Activated CD8-positive, alpha-beta T cell treated with anti-CD3 and anti-CD28 coated beads for 36 hours (primary cell): ENCODE measurements at regions not wholly inside any gene's neighbourhood (a gene's known extent, or its start where the extent isn't known, plus 50 kb on each side); places are given as distances from the start of the nearest gene placed in this dataset.

Experiments used
- ATAC-seq: fragments of 200-7000 bp; cut with Tn5 transposase; one replicate; pipeline ENCODE4 v1.10.0; 2021; ENCODE audit warnings: mild to moderate bottlenecking, moderate library complexity
- CTCF ChIA-PET: fragments of 350-600 bp; sonication (Branson Sonifier 250); formaldehyde crosslinking; loops from one replicate; lab custom pipeline; 2021; ENCODE audit warnings: antibody characterized with exemption; lab: Charles Lee
- POLR2A ChIA-PET: fragments of 350-600 bp; sonication (Branson Sonifier 250); formaldehyde crosslinking; loops from one replicate; lab custom pipeline; 2021; ENCODE audit warnings: antibody characterized with exemption; lab: Charles Lee
- DNase-seq: peaks from one replicate; pipeline ENCODE4 v3.0.0-alpha.2; 2020
- H3K27ac Mint-ChIP-seq: one replicate; pipeline ENCODE4 v1.8.0; 2021; ENCODE audit warnings: mild to moderate bottlenecking, mixed read lengths
- H3K27me3 Mint-ChIP-seq: one replicate; pipeline ENCODE4 v1.8.0; 2021; ENCODE audit warnings: mixed read lengths
- H3K36me3 Mint-ChIP-seq: one replicate; pipeline ENCODE4 v1.8.0; 2021; ENCODE audit warnings: low read depth, mixed read lengths
- H3K4me1 Mint-ChIP-seq: one replicate; pipeline ENCODE4 v1.8.0; 2021; ENCODE audit warnings: low read depth, mixed read lengths
- H3K4me3 Mint-ChIP-seq: one replicate; pipeline ENCODE4 v1.8.0; 2021; ENCODE audit warnings: mild to moderate bottlenecking, moderate library complexity, mixed read lengths
- H3K9me3 Mint-ChIP-seq: one replicate; pipeline ENCODE4 v1.8.0; 2021; ENCODE audit warnings: mixed read lengths
- CTCF ChIP-seq: fragments of 200-600 bp; IDR thresholded peaks from one replicate; pipeline ENCODE4 v1.8.0; 2022; ENCODE audit warnings: antibody characterized with exemption, mild to moderate bottlenecking
- intact Hi-C: fragments of 100-400 bp; cut with micrococcal nuclease; formaldehyde crosslinking; loops from one replicate; pipeline ENCODE4 v1.10.0; 2022

GRCh38 chr13:88042489-88042888 is 371.3 kb downstream of the SLITRK5 start:
- H3K27ac Mint-ChIP-seq, result no peak overlapping the region
- no peaks in the 10 kb centered on the region for H3K36me3 Mint-ChIP-seq
- POLR2A ChIA-PET, result no interaction called here
- no peak for TF ChIP-seq CTCF
- no peaks in the 10 kb centered on the region for H3K9me3 Mint-ChIP-seq
- DNase-seq (no peak), ATAC-seq (no peak)
- H3K4me3 Mint-ChIP-seq, result no peak overlapping the region
- intact Hi-C loops, result no loop called here
- H3K27me3 Mint-ChIP-seq, result no peaks in the 10 kb centered on the region
- no peaks in the 10 kb centered on the region for H3K4me1 Mint-ChIP-seq
- CTCF ChIA-PET, result interaction anchor here (1.7 kb wide), 1 partner anchor 10 kb away, joined by 5 read pairs; no protein-coding TSS in a partner anchor

- intact Hi-C loops, result no loop called here
- H3K4me1 Mint-ChIP-seq, result no peaks in the 10 kb centered on the region
- no peak for DNase-seq
- TF ChIP-seq CTCF, result no peak
- ATAC-seq, result no peak
- no peaks in the 10 kb centered on the region for H3K36me3 Mint-ChIP-seq
- CTCF ChIA-PET, result interaction anchor here (1.2 kb wide), 1 partner anchor 9 kb away, joined by 5 read pairs; no protein-coding TSS in a partner anchor
- no peaks in the 10 kb centered on the region for H3K27me3 Mint-ChIP-seq
- H3K4me3 Mint-ChIP-seq, result no peak overlapping the region
- H3K27ac Mint-ChIP-seq, result no peak overlapping the region
- H3K9me3 Mint-ChIP-seq, result peaks cover 4% of the 10 kb centered on the region
- POLR2A ChIA-PET, result no interaction called here
Observed at GRCh38 chr13:88051746-88052482, 380.7 kb downstream of the SLITRK5 start.

GRCh38 chr13:88063741-88064140 is 392.6 kb downstream of the SLITRK5 start:
- Mint-ChIP-seq H3K36me3 (no peaks in the 10 kb centered on the region), H3K4me3 (no peak overlapping the region), H3K9me3 (no peaks in the 10 kb centered on the region), H3K27ac (no peak overlapping the region), H3K27me3 (no peaks in the 10 kb centered on the region), H3K4me1 (no peaks in the 10 kb centered on the region)
- POLR2A ChIA-PET, result no interaction called here
- TF ChIP-seq CTCF, result no peak
- intact Hi-C loops, result no loop called here
- ATAC-seq (no peak), DNase-seq (no peak)
- CTCF ChIA-PET, result no interaction called here

GRCh38 chr13:88066847-88067246 is 395.7 kb downstream of the SLITRK5 start:
- no peaks in the 10 kb centered on the region for H3K4me1 Mint-ChIP-seq
- H3K9me3 Mint-ChIP-seq, result no peaks in the 10 kb centered on the region
- no peak for ATAC-seq
- POLR2A ChIA-PET, result no interaction called here
- H3K4me3 Mint-ChIP-seq, result no peak overlapping the region
- no peaks in the 10 kb centered on the region for H3K27me3 Mint-ChIP-seq
- H3K36me3 Mint-ChIP-seq, result no peaks in the 10 kb centered on the region
- no peak overlapping the region for H3K27ac Mint-ChIP-seq
- no peak for DNase-seq
- intact Hi-C loops, result no loop called here
- no peak for TF ChIP-seq CTCF
- CTCF ChIA-PET, result no interaction called here

GRCh38 chr13:88068316-88068715 is 397.1 kb downstream of the SLITRK5 start:
- Mint-ChIP-seq H3K4me1 (no peaks in the 10 kb centered on the region), H3K4me3 (no peak overlapping the region), H3K36me3 (no peaks in the 10 kb centered on the region), H3K27me3 (no peaks in the 10 kb centered on the region), H3K27ac (no peak overlapping the region), H3K9me3 (no peaks in the 10 kb centered on the region)
- ATAC-seq (no peak), DNase-seq (no peak)
- TF ChIP-seq CTCF, result no peak
- intact Hi-C loops, result no loop called here
- POLR2A ChIA-PET, result no interaction called here
- CTCF ChIA-PET, result no interaction called here
